ENCODE measurements at regions not wholly inside any gene's neighbourhood (a gene's known extent, or its start where the extent isn't known, plus 50 kb on each side); places are given as distances from the start of the nearest gene placed in this dataset.

- no peak for DNase-seq (ENCODE audit: low read depth)
- no peak overlapping the region for H3K4me3 ChIP-seq (ENCODE audit: low read depth, low read length)
- no peak for TF ChIP-seq CTCF (IDR thresholded peaks at IDR 0.05; ENCODE audit: control insufficient read depth, extremely low read depth, insufficient read depth)
These were observed 234.9 kb downstream of the SOCS6 start for GRCh38 chr18:70523792-70524182.

- H3K4me3 ChIP-seq (ENCODE audit: low read depth, low read length): no peak overlapping the region
- no peak for TF ChIP-seq CTCF (IDR thresholded peaks at IDR 0.05; ENCODE audit: control insufficient read depth, extremely low read depth, insufficient read depth)
- DNase-seq (ENCODE audit: low read depth): peak; percentile 94
These were observed 234.4 kb downstream of the SOCS6 start for GRCh38 chr18:70523035-70523791.

GRCh38 chr18:70522183-70522680 lies 233.4 kb downstream of the SOCS6 start:
- no peak for TF ChIP-seq CTCF (IDR thresholded peaks at IDR 0.05; ENCODE audit: control insufficient read depth, extremely low read depth, insufficient read depth)
- no peak overlapping the region for H3K4me3 ChIP-seq (ENCODE audit: low read depth, low read length)
- no peak for DNase-seq (ENCODE audit: low read depth)

- TF ChIP-seq CTCF (IDR thresholded peaks at IDR 0.05; ENCODE audit: control insufficient read depth, extremely low read depth, insufficient read depth): no peak
- no peak overlapping the region for H3K4me3 ChIP-seq (ENCODE audit: low read depth, low read length)
- DNase-seq (ENCODE audit: low read depth): peak; percentile 60
These were observed 232.0 kb downstream of the SOCS6 start for GRCh38 chr18:70520867-70521266.

- no peak overlapping the region for H3K4me3 ChIP-seq (ENCODE audit: low read depth, low read length)
- DNase-seq (ENCODE audit: low read depth): no peak
- TF ChIP-seq CTCF (IDR thresholded peaks at IDR 0.05; ENCODE audit: control insufficient read depth, extremely low read depth, insufficient read depth): no peak
These were observed 224.8 kb downstream of the SOCS6 start for GRCh38 chr18:70513502-70514171.

GRCh38 chr18:70507970-70508369 lies 219.1 kb downstream of the SOCS6 start:
- H3K4me3 ChIP-seq (ENCODE audit: low read depth, low read length): no peak overlapping the region
- no peak for TF ChIP-seq CTCF (IDR thresholded peaks at IDR 0.05; ENCODE audit: control insufficient read depth, extremely low read depth, insufficient read depth)
- DNase-seq (ENCODE audit: low read depth): no peak
